ENCODE measurements at regions not wholly inside any gene's neighbourhood (a gene's known extent, or its start where the extent isn't known, plus 50 kb on each side); places are given as distances from the start of the nearest gene placed in this dataset.

- Histone ChIP-seq H2AFZ (ENCODE audit: low read depth, low read length, poor library complexity, severe bottlenecking) (no peak overlapping the region), H3K4me2 (ENCODE audit: low read length) (no peak overlapping the region), H3K79me2 (ENCODE audit: insufficient read depth, low read length) (no peaks in the 10 kb centered on the region), H3K4me3 (replicated peaks in 1 of 2; ENCODE audit: low read depth in 1 of 2, low read length in 2 of 2) (no peak overlapping the region), H3K27ac (ENCODE audit: low read depth, low read length) (no peak overlapping the region), H3K9me3 (ENCODE audit: control insufficient read depth in 1 of 2, insufficient read depth in 1 of 2, low read depth in 1 of 2, low read length in 2 of 2) (peaks cover 0 to 6% of the 10 kb centered on the region in 2 experiments; a peak in 1 of 4 replicates), H3K9ac (ENCODE audit: low read length) (no peak overlapping the region), H3K27me3 (ENCODE audit: insufficient read depth, low read length) (no peaks in the 10 kb centered on the region), H3K36me3 (ENCODE audit: control insufficient read depth in 1 of 2, insufficient read depth in 2 of 2, low read length in 2 of 2) (no peaks in the 10 kb centered on the region), H3K9me2 (ENCODE audit: insufficient read depth) (no peaks in the 10 kb centered on the region), H4K20me1 (ENCODE audit: insufficient read depth) (no peaks in the 10 kb centered on the region), H3K4me1 (ENCODE audit: control insufficient read depth in 1 of 2, insufficient read depth in 2 of 2, low read length in 2 of 2) (no peaks in the 10 kb centered on the region)
- TF ChIP-seq EZH2phosphoT487 (IDR thresholded peaks at IDR 0.05; ENCODE audit: borderline replicate concordance) = no peak
- TF ChIP-seq SP1 (IDR thresholded peaks at IDR 0.05; ENCODE audit: low read depth) = no peak
- no peak for TF ChIP-seq TCF7L2 (IDR thresholded peaks at IDR 0.05; ENCODE audit: borderline replicate concordance, extremely low read depth, insufficient read depth, insufficient read length)
- TF ChIP-seq ATF3 (IDR thresholded peaks at IDR 0.05) = no peak
- TF ChIP-seq EGR1 (IDR thresholded peaks at IDR 0.05; ENCODE audit: low read depth) = no peak
- TF ChIP-seq JUND (IDR thresholded peaks at IDR 0.05) = no peak
- no peak for TF ChIP-seq SIN3A (IDR thresholded peaks at IDR 0.05; ENCODE audit: low read depth)
- no peak for TF ChIP-seq CEBPB (IDR thresholded peaks at IDR 0.05; ENCODE audit: low read depth)
- TF ChIP-seq MAX (IDR thresholded peaks at IDR 0.05) = no peak
- POLR2A ChIA-PET = interaction anchor here (1.0 kb wide), 1 partner anchor 17 kb away, joined by 3 read pairs; no protein-coding TSS in a partner anchor
- no TSS peak for BruUV-seq (replicated peaks)
- ATAC-seq (no peak), DNase-seq (ENCODE audit: low read depth, low spot score) (no peak)
- intact Hi-C loops (cut with micrococcal nuclease) = no loop called here
- CTCF ChIA-PET = no interaction called here
- RAD21 ChIA-PET (ENCODE audit: low non-redundant PET in 1 of 2, low total read pairs in 2 of 2, uncharacterized antibody in 2 of 2, unreplicated experiment in 2 of 2) = no interaction called here
Measured at GRCh38 chr12:46573347-46573658, 200.7 kb upstream of the SLC38A2 start.

- BruUV-seq (replicated peaks) = no TSS peak
- no peak for TF ChIP-seq YY1 (IDR thresholded peaks at IDR 0.05; ENCODE audit: extremely low read depth, insufficient replicate concordance, low read depth, low read length)
- no peak for TF ChIP-seq JUND (IDR thresholded peaks at IDR 0.05)
- no peak for TF ChIP-seq ATF3 (IDR thresholded peaks at IDR 0.05)
- TF ChIP-seq CEBPB (IDR thresholded peaks at IDR 0.05; ENCODE audit: low read depth) = no peak
- no peak for TF ChIP-seq SP1 (IDR thresholded peaks at IDR 0.05; ENCODE audit: low read depth)
- TF ChIP-seq SRF (IDR thresholded peaks at IDR 0.05; ENCODE audit: low read depth) = no peak
- no peak for TF ChIP-seq EZH2 (IDR thresholded peaks at IDR 0.05)
- no peak for TF ChIP-seq CBX3 (IDR thresholded peaks at IDR 0.05; ENCODE audit: low read depth)
- TF ChIP-seq RAD21 (IDR thresholded peaks at IDR 0.05; ENCODE audit: low read depth) = no peak
- TF ChIP-seq ZNF274 (IDR thresholded peaks at IDR 0.05; ENCODE audit: low read depth, low read length) = no peak
- TF ChIP-seq EZH2phosphoT487 (IDR thresholded peaks at IDR 0.05; ENCODE audit: borderline replicate concordance) = no peak
- no peak for TF ChIP-seq FOSL1 (IDR thresholded peaks at IDR 0.05; ENCODE audit: low read depth)
- TF ChIP-seq ELF1 (IDR thresholded peaks at IDR 0.05; ENCODE audit: borderline replicate concordance, low read depth) = no peak
- TF ChIP-seq MAX (IDR thresholded peaks at IDR 0.05) = no peak
- TF ChIP-seq EGR1 (IDR thresholded peaks at IDR 0.05; ENCODE audit: low read depth) = no peak
- no peak for TF ChIP-seq CTCF (IDR thresholded peaks at IDR 0.05 in 2 of 3, conservative IDR thresholded peaks at IDR 0.05 in 1 of 3; ENCODE audit: borderline replicate concordance in 1 of 3, insufficient read depth in 1 of 3, low read depth in 2 of 3, low read length in 2 of 3)
Measured at GRCh38 chr12:46572644-46573346, 200.2 kb upstream of the SLC38A2 start.

More at GRCh38 chr12:46572644-46573346, 200.2 kb upstream of the SLC38A2 start:
- peaks cover 0 to 11% of the 10 kb centered on the region in 2 experiments; a peak in 1 of 4 replicates for H3K9me3 ChIP-seq (ENCODE audit: control insufficient read depth in 1 of 2, insufficient read depth in 1 of 2, low read depth in 1 of 2, low read length in 2 of 2)
- no peak overlapping the region for H3K9ac ChIP-seq (ENCODE audit: low read length)
- H3K27me3 ChIP-seq (ENCODE audit: insufficient read depth, low read length) = no peaks in the 10 kb centered on the region
- no peaks in the 10 kb centered on the region for H3K79me2 ChIP-seq (ENCODE audit: insufficient read depth, low read length)
- no peaks in the 10 kb centered on the region for H3K36me3 ChIP-seq (ENCODE audit: control insufficient read depth in 1 of 2, insufficient read depth in 2 of 2, low read length in 2 of 2)
- RAD21 ChIA-PET (ENCODE audit: low non-redundant PET in 1 of 2, low total read pairs in 2 of 2, uncharacterized antibody in 2 of 2, unreplicated experiment in 2 of 2) = no interaction called here
- POLR2A ChIA-PET = interaction anchor here (1.0 kb wide), 1 partner anchor 17 kb away, joined by 3 read pairs; no protein-coding TSS in a partner anchor
- H3K4me1 ChIP-seq (ENCODE audit: control insufficient read depth in 1 of 2, insufficient read depth in 2 of 2, low read length in 2 of 2) = no peaks in the 10 kb centered on the region
- H4K20me1 ChIP-seq (ENCODE audit: insufficient read depth) = no peaks in the 10 kb centered on the region
- H3K27ac ChIP-seq (ENCODE audit: low read depth, low read length) = no peak overlapping the region
- intact Hi-C loops (cut with micrococcal nuclease) = no loop called here
- H3K9me2 ChIP-seq (ENCODE audit: insufficient read depth) = no peaks in the 10 kb centered on the region
- CTCF ChIA-PET = no interaction called here
- DNase-seq (ENCODE audit: low read depth, low spot score) (no peak), ATAC-seq (no peak)
- H3K4me2 ChIP-seq (ENCODE audit: low read length) = no peak overlapping the region
- no peak overlapping the region for H2AFZ ChIP-seq (ENCODE audit: low read depth, low read length, poor library complexity, severe bottlenecking)
- H3K4me3 ChIP-seq (replicated peaks in 1 of 2; ENCODE audit: low read depth in 1 of 2, low read length in 2 of 2) = no peak overlapping the region

All from HCT116 (cell line).